ENCODE measurements at regions not wholly inside any gene's neighbourhood (a gene's known extent, or its start where the extent isn't known, plus 50 kb on each side); places are given as distances from the start of the nearest gene placed in this dataset.
"Not testable (repeated sequence)": the region's sequence is repeated elsewhere in the genome, so short reads cannot be mapped to it uniquely, and the experiment has no call there.

- H3K4me3 ChIP-seq; intact Hi-C loops (cut with DNase I); H3K27ac ChIP-seq; H3K27me3 ChIP-seq; H3K36me3 ChIP-seq; H3K9me3 ChIP-seq; H3K4me1 ChIP-seq: not testable (repeated sequence)
- peak; percentile 17 to 58 for DNase-seq (ENCODE audit: low spot score in 2 of 2)
Measured at GRCh38 chr21:6428498-6429092, 4092.8 kb upstream of the TPTE start.

GRCh38 chr21:6429924-6430323 lies 4091.5 kb upstream of the TPTE start:
- H3K27ac ChIP-seq; intact Hi-C loops (cut with DNase I); H3K4me3 ChIP-seq; H3K9me3 ChIP-seq; H3K36me3 ChIP-seq; H3K4me1 ChIP-seq; H3K27me3 ChIP-seq: not testable (repeated sequence)
- peak in 1 of 2 donors; percentile 11 for DNase-seq (ENCODE audit: low spot score in 2 of 2)

- H3K27me3 ChIP-seq; H3K27ac ChIP-seq; intact Hi-C loops (cut with DNase I); DNase-seq (ENCODE audit: low spot score in 2 of 2); H3K9me3 ChIP-seq; H3K4me3 ChIP-seq; H3K36me3 ChIP-seq; H3K4me1 ChIP-seq: not testable (repeated sequence)
Measured at GRCh38 chr21:6433149-6433548, 4088.2 kb upstream of the TPTE start.

- H3K27me3 ChIP-seq; H3K36me3 ChIP-seq; intact Hi-C loops (cut with DNase I); H3K9me3 ChIP-seq; H3K4me1 ChIP-seq; H3K27ac ChIP-seq; H3K4me3 ChIP-seq: not testable (repeated sequence)
- peak in 1 of 2 donors; percentile 19 for DNase-seq (ENCODE audit: low spot score in 2 of 2)
Measured at GRCh38 chr21:6436205-6436604, 4085.2 kb upstream of the TPTE start.

- H3K4me1 ChIP-seq; intact Hi-C loops (cut with DNase I); H3K36me3 ChIP-seq; H3K9me3 ChIP-seq; H3K4me3 ChIP-seq; H3K27me3 ChIP-seq: not testable (repeated sequence)
- H3K27ac ChIP-seq: peak overlapping the region in 1 of 2 donors; percentile 41
- peak in 1 of 2 donors; percentile 35 for DNase-seq (ENCODE audit: low spot score in 2 of 2)
Measured at GRCh38 chr21:6436971-6437833, 4084.2 kb upstream of the TPTE start.

GRCh38 chr21:6437834-6438187 lies 4083.6 kb upstream of the TPTE start:
- peak in 1 of 2 donors; percentile 21 for DNase-seq (ENCODE audit: low spot score in 2 of 2)
- H3K4me1 ChIP-seq; intact Hi-C loops (cut with DNase I); H3K36me3 ChIP-seq; H3K4me3 ChIP-seq; H3K9me3 ChIP-seq; H3K27me3 ChIP-seq: not testable (repeated sequence)
- H3K27ac ChIP-seq: peak overlapping the region in 1 of 2 donors; percentile 41

GRCh38 chr21:6439058-6439457 lies 4082.3 kb upstream of the TPTE start:
- intact Hi-C loops (cut with DNase I); H3K27me3 ChIP-seq; DNase-seq (ENCODE audit: low spot score in 2 of 2); H3K27ac ChIP-seq; H3K4me1 ChIP-seq; H3K36me3 ChIP-seq; H3K4me3 ChIP-seq; H3K9me3 ChIP-seq: not testable (repeated sequence)

GRCh38 chr21:6454648-6455340 lies 4066.6 kb upstream of the TPTE start:
- H3K27ac ChIP-seq; H3K4me1 ChIP-seq; DNase-seq (ENCODE audit: low spot score in 2 of 2); H3K4me3 ChIP-seq; H3K9me3 ChIP-seq; intact Hi-C loops (cut with DNase I); H3K36me3 ChIP-seq; H3K27me3 ChIP-seq: not testable (repeated sequence)

- H3K27ac ChIP-seq; H3K9me3 ChIP-seq; DNase-seq (ENCODE audit: low spot score in 2 of 2); H3K36me3 ChIP-seq; H3K4me3 ChIP-seq; H3K4me1 ChIP-seq; H3K27me3 ChIP-seq; intact Hi-C loops (cut with DNase I): not testable (repeated sequence)
Measured at GRCh38 chr21:6456011-6456661, 4065.2 kb upstream of the TPTE start.

- H3K36me3 ChIP-seq; intact Hi-C loops (cut with DNase I); H3K4me1 ChIP-seq: not testable (repeated sequence)
Measured at GRCh38 chr21:6459761-6460160, 4061.6 kb upstream of the TPTE start.

GRCh38 chr21:6461358-6461757 lies 4060.0 kb upstream of the TPTE start:
- H3K9me3 ChIP-seq; H3K4me1 ChIP-seq; H3K4me3 ChIP-seq; H3K27ac ChIP-seq; H3K36me3 ChIP-seq; H3K27me3 ChIP-seq; DNase-seq (ENCODE audit: low spot score in 2 of 2); intact Hi-C loops (cut with DNase I): not testable (repeated sequence)

More at GRCh38 chr21:6459761-6460160, 4061.6 kb upstream of the TPTE start:
- not testable (repeated sequence) for H3K4me3 ChIP-seq; H3K27ac ChIP-seq; H3K9me3 ChIP-seq; H3K27me3 ChIP-seq; DNase-seq (ENCODE audit: low spot score in 2 of 2)

- H3K27me3 ChIP-seq; DNase-seq (ENCODE audit: low spot score in 2 of 2); intact Hi-C loops (cut with DNase I); H3K4me3 ChIP-seq; H3K9me3 ChIP-seq; H3K4me1 ChIP-seq; H3K36me3 ChIP-seq; H3K27ac ChIP-seq: not testable (repeated sequence)
Measured at GRCh38 chr21:6464419-6464818, 4057.0 kb upstream of the TPTE start.

GRCh38 chr21:6466081-6466698 lies 4055.2 kb upstream of the TPTE start:
- H3K27me3 ChIP-seq; H3K4me3 ChIP-seq; H3K4me1 ChIP-seq; intact Hi-C loops (cut with DNase I); H3K27ac ChIP-seq; DNase-seq (ENCODE audit: low spot score in 2 of 2); H3K36me3 ChIP-seq; H3K9me3 ChIP-seq: not testable (repeated sequence)

Measured in ascending aorta (tissue), 2 donors.